Kidney (tissue), 13 donors: ENCODE measurements at regions not wholly inside any gene's neighbourhood (a gene's known extent, or its start where the extent isn't known, plus 50 kb on each side); places are given as distances from the start of the nearest gene placed in this dataset.

Experiments
- DNase-seq, 5 donors: peaks; one replicate each; pipeline ENCODE4 v3.0.0-alpha.2; 2013 to 2020
- FAIRE-seq: peaks from 2 replicates; lab custom pipeline; 2012; peaks lifted over from hg19 to GRCh38; lab: Jason Lieb, UNC
- H3K27ac ChIP-seq, 2 donors: one replicate each; pipeline ENCODE4 v1.7.0; 2013; ENCODE audit warnings: low read depth in 2 of 2, low read length in 2 of 2, inconsistent platforms in 1 of 2
- H3K27me3 ChIP-seq: one replicate; pipeline ENCODE4 v1.7.1; 2013; ENCODE audit warnings: low read length, inconsistent platforms; ENCODE audit not compliant: control insufficient read depth, insufficient read depth
- H3K36me3 ChIP-seq, 3 donors: one replicate each; pipeline versions ENCODE4 v1.7.0 to v1.7.1; 2013; ENCODE audit warnings: low read length in 3 of 3, control low read depth in 1 of 3, inconsistent platforms in 1 of 3; ENCODE audit not compliant: insufficient read depth in 3 of 3, control insufficient read depth in 2 of 3
- H3K4me1 ChIP-seq, 3 donors: one replicate each; pipeline versions ENCODE4 v1.7.0 to v1.7.1; 2013; ENCODE audit warnings: low read length in 3 of 3, inconsistent platforms in 1 of 3, low read depth in 1 of 3; ENCODE audit not compliant: control insufficient read depth in 2 of 3, insufficient read depth in 2 of 3
- H3K4me3 ChIP-seq, 3 donors: one replicate each; pipeline versions ENCODE4 v1.7.0 to v1.8.1; 2013; ENCODE audit warnings: low read length in 3 of 3, control low read depth in 1 of 3, inconsistent platforms in 1 of 3
- H3K9ac ChIP-seq, 3 donors: one replicate each; pipeline versions ENCODE4 v1.7.0 to v1.7.1; 2013; ENCODE audit warnings: low read length in 3 of 3, control low read depth in 1 of 3, inconsistent platforms in 1 of 3
- H3K9me3 ChIP-seq, 3 donors: one replicate each; pipeline versions ENCODE4 v1.7.0 to v1.7.1; 2013; ENCODE audit warnings: low read length in 3 of 3, control low read depth in 1 of 3, inconsistent platforms in 1 of 3; ENCODE audit not compliant: control insufficient read depth in 2 of 3, insufficient read depth in 1 of 3
- CTCF ChIP-seq: IDR thresholded peaks from 3 replicates; pipeline ENCODE4 v1.5.1; 2012; ENCODE audit warnings: mild to moderate bottlenecking, moderate library complexity, borderline replicate concordance; ENCODE audit not compliant: insufficient read depth; ENCODE audit errors: extremely low read depth
- intact Hi-C: fragments of 100-400 bp; cut with DNase I; formaldehyde crosslinking; loops from one replicate; pipeline ENCODE4 v1.11.1; 2022
- donor health status: control.
- donor health status: control.
- donor health status: control.
- donor health status: control.
- donor health status: control.
- donor health status: DM: yes; HTN: yes; CAD: no.
- donor health status: Normal renal cell carcinoma (clear cell type).

GRCh38 chr5:72711351-72711750 is 105.1 kb upstream of the TNPO1 start:
- TF ChIP-seq CTCF = no peak
- no peaks in the 10 kb centered on the region for H3K36me3 ChIP-seq
- H3K9ac ChIP-seq = no peak overlapping the region
- H3K4me1 ChIP-seq = no peaks in the 10 kb centered on the region
- H3K4me3 ChIP-seq = no peak overlapping the region
- no peak overlapping the region for H3K27ac ChIP-seq
- no peak for FAIRE-seq
- DNase-seq = no peak
- H3K9me3 ChIP-seq = no peaks in the 10 kb centered on the region
- intact Hi-C loops = no loop called here
- no peaks in the 10 kb centered on the region for H3K27me3 ChIP-seq

- no peak for DNase-seq
- Histone ChIP-seq H3K4me3 (no peak overlapping the region), H3K9me3 (no peaks in the 10 kb centered on the region), H3K27ac (no peak overlapping the region), H3K4me1 (no peaks in the 10 kb centered on the region), H3K9ac (no peak overlapping the region), H3K36me3 (no peaks in the 10 kb centered on the region), H3K27me3 (no peaks in the 10 kb centered on the region)
- FAIRE-seq = no peak
- TF ChIP-seq CTCF = no peak
- intact Hi-C loops = no loop called here
Measured at GRCh38 chr5:72709341-72709740, 107.1 kb upstream of the TNPO1 start.

- H3K9me3 ChIP-seq = no peaks in the 10 kb centered on the region
- H3K27ac ChIP-seq = no peak overlapping the region
- intact Hi-C loops = no loop called here
- FAIRE-seq (no peak), DNase-seq (no peak)
- no peaks in the 10 kb centered on the region for H3K4me1 ChIP-seq
- H3K9ac ChIP-seq = no peak overlapping the region
- no peak overlapping the region for H3K4me3 ChIP-seq
- H3K36me3 ChIP-seq = no peaks in the 10 kb centered on the region
- H3K27me3 ChIP-seq = no peaks in the 10 kb centered on the region
- TF ChIP-seq CTCF = no peak
Measured at GRCh38 chr5:72705178-72705577, 111.3 kb upstream of the TNPO1 start.

- Histone ChIP-seq H3K27me3 (no peaks in the 10 kb centered on the region), H3K9ac (no peak overlapping the region), H3K36me3 (no peaks in the 10 kb centered on the region), H3K4me3 (no peak overlapping the region), H3K27ac (no peak overlapping the region), H3K4me1 (no peaks in the 10 kb centered on the region), H3K9me3 (no peaks in the 10 kb centered on the region)
- FAIRE-seq (no peak), DNase-seq (no peak)
- TF ChIP-seq CTCF = no peak
- intact Hi-C loops = no loop called here
Measured at GRCh38 chr5:72703876-72704275, 112.6 kb upstream of the TNPO1 start.
